ENCODE measurements at regions not wholly inside any gene's neighbourhood (a gene's known extent, or its start where the extent isn't known, plus 50 kb on each side); places are given as distances from the start of the nearest gene placed in this dataset.
"Not testable (repeated sequence)": the region's sequence is repeated elsewhere in the genome, so short reads cannot be mapped to it uniquely, and the experiment has no call there.

DNA sequence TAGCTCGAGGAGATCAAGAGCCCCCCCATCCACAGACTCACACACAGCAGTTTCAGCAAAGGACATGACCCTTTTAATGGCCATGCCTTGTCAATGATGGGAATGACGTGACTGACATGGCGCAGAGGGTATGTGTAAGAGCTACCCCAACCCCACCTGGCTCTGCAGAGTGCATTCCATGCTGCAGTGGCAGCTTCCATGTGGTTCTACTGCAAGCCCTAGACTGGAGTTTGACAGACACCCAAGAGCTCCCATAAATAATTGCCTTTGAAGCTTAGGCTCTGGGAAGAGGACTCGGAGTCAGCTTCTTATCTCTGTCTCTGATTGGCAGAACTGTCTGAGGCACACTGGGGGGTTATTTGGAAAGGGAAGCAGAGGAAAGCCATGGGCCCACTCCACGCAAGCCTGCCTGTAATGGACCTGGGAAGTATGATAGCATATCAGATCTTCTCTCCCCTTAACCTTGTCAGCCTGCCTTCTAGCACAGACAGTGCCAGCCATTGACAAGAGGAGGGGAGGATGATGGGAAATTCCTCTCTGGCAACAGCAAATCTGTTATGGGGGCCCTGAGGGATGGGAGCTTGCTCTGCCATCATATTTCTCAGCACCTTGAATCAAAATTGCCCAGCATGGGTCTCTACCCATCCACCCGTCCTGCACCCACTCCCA lies 478.5 kb upstream of the PODXL start:
- ATAC-seq (no peak), DNase-seq (ENCODE audit: missing footprints) (no peak)
- intact Hi-C loops (cut with DNase I), result no loop called here

DNA sequence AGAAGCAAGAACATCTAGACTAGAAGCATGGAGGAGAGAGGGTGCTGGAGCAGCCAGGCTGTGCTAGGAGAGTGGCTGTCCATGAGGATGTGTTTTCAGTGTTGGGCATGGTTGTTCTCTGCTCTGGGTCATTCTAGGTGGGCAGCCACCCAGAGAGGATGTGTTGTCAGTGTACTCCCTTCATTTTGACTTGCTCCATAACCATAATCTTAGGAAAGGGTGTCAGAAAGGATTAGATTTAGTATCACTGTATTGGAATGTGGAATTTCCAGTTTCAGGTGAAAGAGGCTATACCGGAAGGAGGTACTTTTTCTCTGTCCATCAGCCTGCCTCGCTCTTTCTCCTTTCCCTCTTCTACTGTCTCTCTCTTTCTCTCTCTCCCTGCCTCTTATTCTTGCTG lies 474.5 kb upstream of the PODXL start:
- intact Hi-C loops (cut with DNase I), result no loop called here
- DNase-seq (ENCODE audit: missing footprints) (no peak), ATAC-seq (no peak)

DNA sequence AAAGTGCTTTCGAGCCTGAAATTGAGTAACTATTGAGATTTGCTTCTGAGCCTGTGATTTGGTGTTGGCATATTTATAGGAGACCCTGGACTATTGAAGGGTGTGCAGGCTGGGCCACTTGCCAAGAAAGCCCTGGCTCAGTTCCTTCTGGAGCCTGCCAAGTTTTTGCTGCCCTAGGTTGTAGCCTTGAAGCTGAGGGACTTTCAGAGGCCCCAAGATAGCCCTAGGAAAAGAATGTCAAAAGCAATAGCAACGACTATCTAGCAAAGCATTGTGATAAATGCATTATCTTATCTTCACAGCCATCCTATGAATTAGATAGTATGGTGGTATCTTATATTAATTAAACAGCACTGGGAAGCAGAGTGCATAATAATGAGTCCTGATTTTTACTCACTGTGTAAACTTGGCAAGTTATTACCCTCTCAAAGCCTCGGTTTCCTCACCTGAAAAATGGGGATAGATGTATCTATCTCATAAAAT lies 473.7 kb upstream of the PODXL start:
- ATAC-seq (peak; percentile 91), DNase-seq (ENCODE audit: missing footprints) (no peak)
- intact Hi-C loops (cut with DNase I), result no loop called here

DNA sequence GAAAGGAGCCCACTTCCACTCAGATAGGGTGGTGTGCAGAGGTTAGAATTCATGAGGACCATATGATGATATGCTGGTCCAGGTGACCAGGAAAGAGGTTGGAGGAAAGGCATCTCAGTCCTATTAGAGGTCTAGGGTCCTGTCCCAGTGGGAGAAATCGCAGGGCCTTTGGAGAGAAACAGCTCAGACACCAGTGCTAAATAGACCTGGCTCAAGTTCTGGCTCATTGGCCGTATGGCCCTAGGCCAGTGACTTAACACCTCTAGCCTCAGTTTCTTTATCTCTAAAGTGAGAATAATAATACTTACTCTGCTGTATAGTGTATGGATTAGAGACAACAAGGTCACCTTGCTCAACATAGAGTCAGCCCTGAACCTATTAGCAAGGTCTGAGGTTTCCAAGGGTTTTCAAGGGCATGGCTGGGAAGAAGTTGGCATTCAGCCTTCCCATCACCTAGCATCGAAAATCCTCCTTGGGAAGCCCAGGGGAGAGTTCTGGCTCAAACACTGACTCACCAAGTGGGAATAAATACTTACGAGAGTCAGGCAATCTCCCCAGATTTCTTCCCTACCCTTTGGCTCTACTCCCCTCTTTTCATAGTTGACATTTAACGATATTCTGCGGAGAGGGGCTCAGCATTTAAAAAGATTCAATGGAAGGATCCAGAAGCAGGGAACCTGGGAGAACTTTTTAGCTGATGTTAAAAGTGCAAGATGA lies 473.1 kb upstream of the PODXL start:
- ATAC-seq, result peak; percentile 34
- DNase-seq (ENCODE audit: missing footprints), result no peak
- intact Hi-C loops (cut with DNase I), result no loop called here

DNA sequence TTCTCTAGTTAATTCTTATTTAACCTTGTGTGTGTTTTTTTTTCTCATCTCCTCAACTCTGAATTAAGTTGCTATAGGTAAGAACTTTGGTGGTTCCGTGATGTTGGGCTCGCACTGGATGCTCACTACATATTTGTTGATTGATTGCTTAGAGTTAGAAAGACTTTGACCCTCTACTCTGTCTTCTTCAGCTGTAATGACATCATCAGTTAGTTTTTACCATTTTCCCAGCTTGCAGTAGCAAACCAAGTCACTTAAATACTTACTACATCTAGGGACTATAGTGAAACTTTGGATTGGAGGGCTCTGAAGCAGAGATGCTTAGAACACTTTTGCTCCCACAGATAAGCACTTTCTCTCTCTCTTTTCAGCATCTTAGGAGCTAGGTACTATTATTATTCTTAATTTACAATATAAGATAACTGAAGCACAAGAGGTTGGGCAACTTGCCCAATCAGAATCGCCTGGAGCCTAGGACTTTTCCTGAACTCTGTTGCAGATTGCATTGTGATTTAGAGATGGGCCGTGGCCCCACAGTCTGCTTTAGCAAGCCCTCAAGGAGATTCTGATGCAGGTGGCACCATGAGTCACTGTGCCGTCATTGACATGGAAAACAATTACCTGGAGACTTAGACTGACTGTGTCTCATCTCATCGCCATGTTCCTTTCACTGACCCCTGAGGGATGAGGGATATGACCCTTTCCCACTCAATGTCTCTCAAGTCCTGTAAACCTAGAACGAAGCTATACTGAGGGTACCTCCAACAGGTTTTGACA lies 471.9 kb upstream of the PODXL start:
- DNase-seq (ENCODE audit: missing footprints) (no peak), ATAC-seq (no peak)
- intact Hi-C loops (cut with DNase I), result no loop called here

DNA sequence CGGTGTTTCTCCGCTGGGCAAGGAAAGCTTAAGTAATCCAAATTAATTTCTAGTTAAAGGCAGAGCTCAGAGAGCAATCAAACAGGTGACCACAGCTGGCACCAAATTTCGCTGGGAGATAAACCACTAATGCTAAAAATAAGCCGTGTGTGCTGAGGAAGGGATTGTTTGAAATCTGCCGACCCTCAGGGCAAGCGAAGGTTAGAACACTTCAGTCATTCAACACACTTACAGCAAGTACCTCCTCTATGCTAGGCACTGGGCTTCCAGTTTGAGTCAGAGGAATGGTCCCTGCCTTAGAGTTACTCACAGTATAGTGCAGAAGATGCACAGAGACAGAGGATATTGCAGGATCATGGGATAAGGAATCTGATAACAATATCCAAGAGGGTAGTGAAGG lies 467.9 kb upstream of the PODXL start:
- DNase-seq (ENCODE audit: missing footprints) (no peak), ATAC-seq (no peak)
- intact Hi-C loops (cut with DNase I), result no loop called here

DNA sequence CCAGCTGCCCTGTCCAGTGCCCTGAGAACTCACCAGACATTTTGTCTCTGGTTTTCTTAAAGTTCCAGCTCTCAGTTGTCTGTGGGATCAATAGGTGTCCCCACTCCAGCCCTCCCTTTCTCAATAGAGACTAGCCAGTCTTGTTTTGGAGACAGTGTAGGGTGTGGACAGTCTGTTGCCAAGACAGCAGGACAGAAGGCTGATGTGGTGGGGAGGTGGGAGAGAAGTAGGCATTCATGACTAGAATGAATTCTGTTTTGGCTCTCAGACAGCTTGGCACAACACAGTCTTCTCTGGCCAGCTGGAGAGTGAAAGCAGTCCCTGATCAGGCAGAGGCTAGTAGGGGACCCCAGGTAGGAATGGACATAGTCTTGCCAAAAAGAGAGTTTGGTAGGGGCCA lies 467.0 kb upstream of the PODXL start:
- intact Hi-C loops (cut with DNase I), result no loop called here
- DNase-seq (ENCODE audit: missing footprints), result no peak
- no peak for ATAC-seq

DNA sequence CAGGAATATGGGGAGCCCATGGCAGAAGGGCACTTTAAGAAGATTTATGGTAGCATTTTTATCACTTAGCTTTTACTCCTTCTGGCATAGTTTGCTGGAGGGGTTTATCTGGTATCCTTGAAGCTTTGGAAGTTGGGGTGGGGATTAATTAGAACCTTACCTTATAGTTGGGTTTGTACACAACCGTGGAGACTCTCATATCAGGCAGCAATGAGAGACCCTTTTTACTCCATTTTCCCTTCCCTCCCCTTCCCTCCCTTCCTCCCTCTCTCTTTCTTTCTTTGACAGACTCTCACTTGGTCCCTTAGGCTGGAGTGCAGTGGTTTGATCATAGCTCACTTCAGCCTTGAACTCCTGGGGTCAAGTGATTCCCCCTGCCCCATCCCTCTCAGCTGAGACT lies 465.8 kb upstream of the PODXL start:
- intact Hi-C loops (cut with DNase I), result no loop called here
- ATAC-seq (no peak), DNase-seq (ENCODE audit: missing footprints) (no peak)

DNA sequence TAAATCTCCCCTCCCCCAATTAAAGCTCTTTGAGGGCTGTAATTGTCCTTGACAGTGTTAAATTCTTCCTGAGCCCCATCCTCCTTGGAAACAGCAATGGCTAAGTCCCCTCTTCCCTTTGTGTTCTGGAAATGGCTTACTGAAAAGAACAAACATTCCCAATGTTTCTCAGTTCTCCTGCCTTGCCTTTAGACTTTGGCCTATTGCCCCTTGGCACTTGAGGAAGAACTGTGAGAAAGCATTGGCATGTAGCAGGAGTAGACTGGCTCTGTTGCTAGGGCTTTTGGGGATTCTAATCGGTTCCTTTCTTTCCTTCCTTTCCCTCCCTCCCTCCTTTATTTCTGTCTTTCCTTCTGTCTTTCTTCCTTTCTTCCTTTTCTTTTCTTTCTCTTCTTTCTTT lies 463.3 kb upstream of the PODXL start:
- intact Hi-C loops (cut with DNase I), result no loop called here
- no peak for ATAC-seq
- no peak for DNase-seq (ENCODE audit: missing footprints)

DNA sequence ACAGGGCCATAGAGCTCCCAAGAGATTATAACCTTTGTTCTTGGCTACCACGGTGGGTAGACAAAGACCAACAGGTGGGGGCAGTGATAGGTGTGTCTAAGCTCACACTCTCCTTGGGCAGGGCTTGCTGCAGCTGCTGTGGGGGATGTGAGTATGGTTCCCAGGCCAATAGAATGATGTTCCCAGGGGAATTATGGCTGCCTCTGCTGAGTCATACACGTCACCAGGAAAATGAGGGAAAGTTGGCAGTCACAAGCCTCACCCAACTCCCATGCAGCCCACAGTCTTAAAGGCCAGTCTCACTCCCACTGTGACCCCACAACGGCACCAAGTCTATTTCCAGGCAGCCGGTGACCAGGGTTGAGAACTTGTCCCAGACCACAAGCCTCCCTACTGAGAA lies 453.4 kb upstream of the PODXL start:
- ATAC-seq (no peak), DNase-seq (ENCODE audit: missing footprints) (no peak)
- intact Hi-C loops (cut with DNase I), result no loop called here

DNA sequence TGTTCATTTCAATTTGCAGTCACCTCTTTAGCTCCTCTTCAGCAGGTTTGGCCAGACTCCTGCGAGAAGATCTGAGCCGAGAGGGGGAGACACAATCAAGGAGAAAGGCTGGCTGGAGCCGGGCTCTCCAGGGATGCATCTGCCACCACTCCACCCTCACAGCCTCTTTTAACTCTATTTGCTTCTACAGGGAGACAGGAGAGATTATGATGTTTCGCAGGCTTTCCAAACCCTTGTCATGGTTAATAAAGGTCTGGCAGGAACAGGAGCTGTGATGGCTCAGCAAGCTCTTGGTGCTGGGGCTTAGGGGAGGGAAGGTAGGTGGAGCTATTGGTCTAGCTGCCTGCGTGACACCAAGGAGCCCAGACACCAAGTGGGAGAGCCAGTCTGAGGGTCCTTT lies 448.1 kb upstream of the PODXL start:
- intact Hi-C loops (cut with DNase I), result loop anchor here (2.0 to 5.0 kb wide), 2 partner anchors 244 to 578 kb away; no protein-coding TSS in a partner anchor
- DNase-seq (ENCODE audit: missing footprints) (no peak), ATAC-seq (peak; percentile 74)

DNA sequence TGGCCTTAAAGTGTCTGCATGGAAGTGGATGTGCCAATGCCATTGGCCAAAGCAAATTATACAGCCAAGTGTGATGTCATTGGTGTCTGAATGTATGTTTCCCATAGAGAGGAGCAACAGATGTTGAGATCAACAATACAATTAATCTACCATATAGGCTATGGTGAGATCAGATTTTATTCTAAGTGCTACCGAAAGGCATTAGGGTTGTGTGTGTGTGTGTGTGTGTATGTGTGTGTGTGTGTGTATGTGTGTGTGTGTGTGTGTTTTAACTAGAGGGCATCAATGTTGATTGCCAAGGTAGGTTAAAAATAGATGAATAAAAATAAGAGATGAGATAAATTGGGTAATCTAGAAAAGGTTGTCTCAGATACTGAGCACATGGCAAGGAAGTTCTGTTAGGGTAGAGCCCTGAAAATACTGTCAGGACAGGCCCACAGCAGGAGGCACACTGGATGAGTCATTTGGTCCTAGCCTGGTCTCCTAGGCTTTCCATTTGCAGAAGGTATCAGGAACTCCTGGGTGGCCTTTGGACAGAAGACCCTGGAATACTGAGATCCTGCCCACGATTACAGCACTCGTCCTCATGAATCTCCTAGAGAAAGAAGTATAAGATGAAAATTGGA lies 446.0 kb upstream of the PODXL start:
- intact Hi-C loops (cut with DNase I), result loop anchor here (5.0 kb wide), 1 partner anchor 580 kb away; no protein-coding TSS in a partner anchor
- no peak for ATAC-seq

DNA sequence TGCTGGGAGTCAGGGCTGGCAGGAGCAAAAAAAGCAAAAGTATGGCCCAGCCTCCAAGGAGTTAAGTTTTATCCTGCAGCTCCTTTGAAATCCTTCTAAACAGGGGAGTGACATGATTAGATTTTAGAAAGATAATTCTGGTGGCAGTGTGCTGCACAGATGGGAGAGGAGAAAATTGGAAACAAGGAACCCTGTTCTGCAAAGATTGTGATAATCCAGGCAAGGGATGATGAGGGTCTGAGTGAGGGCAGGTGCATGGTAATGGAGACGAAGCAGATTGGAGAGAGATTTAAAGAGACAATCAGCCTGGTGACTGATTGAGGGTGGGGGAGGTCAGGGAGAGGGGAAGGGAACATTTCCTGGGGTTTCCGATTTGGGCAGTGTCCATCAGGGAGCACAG lies 444.7 kb upstream of the PODXL start:
- ATAC-seq (no peak), DNase-seq (ENCODE audit: missing footprints) (no peak)
- intact Hi-C loops (cut with DNase I), result loop anchor here (5.0 kb wide), 1 partner anchor 581 kb away; no protein-coding TSS in a partner anchor

More for the DNA sequence above, 446.0 kb upstream of the PODXL start:
- DNase-seq (ENCODE audit: missing footprints), result no peak

DNA sequence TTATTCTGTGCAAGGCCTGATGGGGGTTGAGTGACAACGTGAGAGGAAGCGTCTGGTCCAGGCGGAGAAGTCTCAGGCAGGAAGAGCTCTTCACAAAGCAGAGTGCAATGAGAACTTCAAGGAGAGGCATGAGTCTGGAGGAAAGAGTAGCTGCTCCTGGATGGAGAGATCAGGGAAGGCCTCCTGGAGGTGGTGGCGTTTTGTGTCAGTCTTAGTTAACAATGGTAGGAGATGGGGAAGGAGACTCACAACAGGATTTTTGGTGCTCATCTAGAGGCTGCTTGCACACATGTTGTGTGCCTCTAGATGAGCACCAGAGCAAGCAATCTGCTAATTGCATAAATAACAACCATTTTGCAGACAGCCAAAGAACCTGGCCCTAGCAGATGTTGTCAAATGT lies 442.8 kb upstream of the PODXL start:
- no peak for DNase-seq (ENCODE audit: missing footprints)
- intact Hi-C loops (cut with DNase I), result no loop called here
- no peak for ATAC-seq

DNA sequence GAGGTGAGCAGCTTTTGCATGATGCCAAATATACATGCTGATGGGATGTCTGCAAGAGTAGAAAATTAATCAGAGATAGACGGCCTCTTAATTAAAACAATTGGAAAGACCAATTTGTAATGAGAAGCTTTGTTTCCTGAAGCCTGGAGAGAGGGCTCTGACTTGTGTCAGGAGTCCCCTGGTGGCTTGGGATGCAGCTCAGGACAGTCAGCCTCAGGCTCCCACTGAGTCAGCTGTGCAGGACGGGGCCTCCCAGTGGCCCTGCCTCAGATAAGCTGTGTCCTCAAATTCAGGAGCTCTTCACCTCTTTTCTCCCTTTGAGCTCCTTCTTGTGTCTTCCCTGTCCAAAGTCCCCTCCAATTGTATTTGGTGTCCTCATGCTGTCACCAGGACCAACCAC lies 438.9 kb upstream of the PODXL start:
- ATAC-seq (no peak), DNase-seq (ENCODE audit: missing footprints) (no peak)
- intact Hi-C loops (cut with DNase I), result no loop called here

DNA sequence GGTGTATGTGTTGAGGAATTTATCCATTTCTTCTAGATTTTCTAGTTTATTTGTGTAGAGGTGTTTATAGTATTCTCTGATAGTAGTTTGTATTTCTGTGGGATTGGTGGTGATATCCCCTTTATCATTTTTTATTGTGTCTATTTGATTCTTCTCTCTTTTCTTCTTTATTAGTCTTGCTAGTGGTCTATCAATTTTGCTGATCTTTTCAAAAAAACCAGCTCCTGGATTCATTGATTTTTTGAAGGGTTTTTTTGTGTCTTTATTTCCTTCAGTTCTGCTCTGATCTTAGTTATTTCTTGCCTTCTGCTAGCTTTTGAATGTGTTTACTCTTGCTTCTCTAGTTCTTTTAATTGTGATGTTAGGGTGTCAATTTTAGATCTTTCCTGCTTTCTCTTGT lies 424.6 kb upstream of the PODXL start:
- intact Hi-C loops (cut with DNase I); ATAC-seq; DNase-seq (ENCODE audit: missing footprints): not testable (repeated sequence)

DNA sequence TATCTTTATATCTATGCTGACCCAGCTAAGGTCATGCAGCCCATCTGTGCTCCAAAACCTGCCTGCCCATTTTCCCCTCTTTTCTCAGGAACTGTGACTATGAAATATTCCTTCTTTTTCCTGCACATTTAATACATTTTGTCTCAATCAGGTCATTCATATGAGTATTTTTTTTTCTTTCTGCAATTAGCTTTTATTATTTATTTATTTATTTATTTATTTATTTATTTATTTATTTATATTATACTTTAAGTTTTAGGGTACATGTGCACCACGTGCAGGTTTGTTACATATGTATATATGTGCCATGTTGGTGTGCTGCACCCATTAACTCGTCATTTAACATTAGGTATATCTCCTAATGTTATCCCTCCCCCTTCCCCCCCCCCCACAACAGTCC lies 421.7 kb upstream of the PODXL start:
- intact Hi-C loops (cut with DNase I); ATAC-seq; DNase-seq (ENCODE audit: missing footprints): not testable (repeated sequence)

DNA sequence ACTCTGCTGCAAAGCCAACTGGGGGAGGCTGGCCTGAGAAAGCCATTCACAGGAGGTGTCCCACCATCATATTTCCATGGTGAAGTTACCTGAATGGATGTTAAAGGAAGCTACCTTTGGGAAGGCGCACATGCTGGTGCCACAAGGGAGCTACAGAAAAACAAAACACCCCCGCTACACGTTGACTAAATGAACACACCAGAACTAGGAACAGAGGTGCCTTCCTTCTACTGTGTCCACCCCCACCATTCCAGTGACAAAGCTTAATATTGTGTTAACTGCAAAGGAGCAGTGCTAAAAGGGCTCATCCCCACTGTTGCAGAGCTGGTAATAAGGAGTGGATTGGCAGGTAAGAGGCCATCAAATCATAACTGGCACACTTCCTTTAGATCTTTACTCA lies 420.0 kb upstream of the PODXL start:
- DNase-seq (ENCODE audit: missing footprints), result no peak
- no peak for ATAC-seq
- intact Hi-C loops (cut with DNase I), result no loop called here

DNA sequence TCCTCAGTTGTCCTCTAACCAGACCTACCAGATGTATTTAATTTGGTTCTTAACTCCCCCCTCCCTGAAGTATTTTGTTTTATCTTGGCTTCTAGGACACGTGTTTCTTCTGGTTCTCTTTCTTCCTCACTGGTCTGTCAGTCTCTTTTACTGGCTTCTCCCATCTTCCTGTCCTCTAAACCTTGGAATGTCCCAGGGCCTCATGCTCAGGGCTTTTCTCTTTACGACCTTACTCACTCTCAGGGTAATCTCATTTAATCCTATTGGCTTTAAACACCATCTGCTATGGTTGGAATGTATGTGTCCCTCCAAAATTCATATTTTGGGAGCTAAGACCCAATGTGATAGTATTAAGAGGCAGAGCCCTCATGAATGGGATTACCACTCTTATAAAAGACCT lies 418.2 kb upstream of the PODXL start:
- DNase-seq (ENCODE audit: missing footprints) (no peak), ATAC-seq (no peak)
- intact Hi-C loops (cut with DNase I), result no loop called here

Data from Right ventricle myocardium inferior (tissue), 1 donor.